ENCODE measurements at regions not wholly inside any gene's neighbourhood (a gene's known extent, or its start where the extent isn't known, plus 50 kb on each side); places are given as distances from the start of the nearest gene placed in this dataset.

GRCh38 chr11:11085580-11085979 lies 227.7 kb upstream of the ZBED5 start:
- TF ChIP-seq EZH2 (IDR thresholded peaks at IDR 0.05; ENCODE audit: borderline replicate concordance, low read length), result no peak
- TF ChIP-seq CTCF (conservative IDR thresholded peaks at IDR 0.05 in 1 of 2, IDR thresholded peaks at IDR 0.05 in 1 of 2; ENCODE audit: extremely low read depth in 1 of 2, insufficient read depth in 1 of 2, low read depth in 1 of 2, low read length in 2 of 2), result no peak
